ENCODE measurements at regions not wholly inside any gene's neighbourhood (a gene's known extent, or its start where the extent isn't known, plus 50 kb on each side); places are given as distances from the start of the nearest gene placed in this dataset.
A peak's percentile ranks its signal among the peaks of the same experiment; 100 is the strongest.

- no peak for ATAC-seq
Observed at GRCh38 chr1:222912730-222913129, 97.9 kb downstream of the DISP1 start.

GRCh38 chr1:222914861-222915632, 100.2 kb downstream of the DISP1 start:
- no peak for ATAC-seq

- no peak for ATAC-seq
Observed at GRCh38 chr1:222916100-222916499, 101.3 kb downstream of the DISP1 start.

- ATAC-seq = no peak
Observed at GRCh38 chr1:222918801-222919477, 104.1 kb downstream of the DISP1 start.

- ATAC-seq = no peak
Observed at GRCh38 chr1:222919478-222919865, 104.6 kb downstream of the DISP1 start.

GRCh38 chr1:222920169-222920568, 105.3 kb downstream of the DISP1 start:
- no peak for ATAC-seq

- ATAC-seq = no peak
Observed at GRCh38 chr1:222921945-222922344, 107.1 kb downstream of the DISP1 start.

- no peak for ATAC-seq
Observed at GRCh38 chr1:222923506-222923905, 108.7 kb downstream of the DISP1 start.

- ATAC-seq = no peak
Observed at GRCh38 chr1:222924136-222924706, 109.4 kb downstream of the DISP1 start.

- peak; percentile 59 for ATAC-seq
Observed at GRCh38 chr1:222926566-222926965, 111.7 kb downstream of the DISP1 start.

- ATAC-seq = no peak
Observed at GRCh38 chr1:222927031-222927430, 112.2 kb downstream of the DISP1 start.

GRCh38 chr1:222928212-222928611, 113.4 kb downstream of the DISP1 start:
- ATAC-seq = peak; percentile 78

GRCh38 chr1:222930070-222930469, 115.2 kb downstream of the DISP1 start:
- ATAC-seq = no peak

- ATAC-seq = no peak
Observed at GRCh38 chr1:222931023-222931422, 116.2 kb downstream of the DISP1 start.

- no peak for ATAC-seq
Observed at GRCh38 chr1:222933273-222933672, 118.4 kb downstream of the DISP1 start.

GRCh38 chr1:222935239-222935900, 120.5 kb downstream of the DISP1 start:
- ATAC-seq = no peak

GRCh38 chr1:222936042-222936441, 121.2 kb downstream of the DISP1 start:
- ATAC-seq = no peak

- no peak for ATAC-seq
Observed at GRCh38 chr1:222938986-222939385, 124.1 kb downstream of the DISP1 start.

- no peak for ATAC-seq
Observed at GRCh38 chr1:222940095-222940494, 125.3 kb downstream of the DISP1 start.

GRCh38 chr1:222940906-222941305, 126.1 kb downstream of the DISP1 start:
- no peak for ATAC-seq

- no peak for ATAC-seq
Observed at GRCh38 chr1:222941425-222941824, 126.6 kb downstream of the DISP1 start.

- ATAC-seq = no peak
Observed at GRCh38 chr1:222946436-222946835, 131.6 kb downstream of the DISP1 start.

- no peak for ATAC-seq
Observed at GRCh38 chr1:222948079-222948478, 133.2 kb downstream of the DISP1 start.
